NCI-H2227 (cell line): ENCODE measurements at regions not wholly inside any gene's neighbourhood (a gene's known extent, or its start where the extent isn't known, plus 50 kb on each side); places are given as distances from the start of the nearest gene placed in this dataset.
"Not testable (repeated sequence)": the region's sequence is repeated elsewhere in the genome, so short reads cannot be mapped to it uniquely, and the experiment has no call there.

Experiments used
- DNase-seq: peaks from one replicate; lab custom pipeline; 2025; ENCODE audit not compliant: unreplicated experiment; lab: John Stamatoyannopoulos, UW

DNA sequence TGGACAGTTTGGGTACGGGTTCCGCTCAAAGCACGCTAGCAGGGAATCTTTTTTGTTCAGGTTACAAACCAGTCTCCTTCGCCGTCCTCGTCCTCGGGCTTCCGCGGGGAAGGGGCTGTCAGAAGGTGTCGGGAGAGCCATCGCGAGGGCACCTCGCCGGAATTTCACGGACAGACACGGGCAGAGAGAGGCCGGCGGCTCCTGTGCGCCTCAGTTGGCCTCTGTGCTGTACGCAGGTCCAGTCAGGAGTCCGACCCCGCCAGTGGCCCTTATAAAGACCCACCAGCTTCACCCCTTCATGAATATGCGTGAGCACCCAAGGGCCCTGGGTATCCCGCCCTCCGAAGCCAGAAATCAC lies 362.1 kb upstream of the DEFB115 start:
- not testable (repeated sequence) for DNase-seq

DNA sequence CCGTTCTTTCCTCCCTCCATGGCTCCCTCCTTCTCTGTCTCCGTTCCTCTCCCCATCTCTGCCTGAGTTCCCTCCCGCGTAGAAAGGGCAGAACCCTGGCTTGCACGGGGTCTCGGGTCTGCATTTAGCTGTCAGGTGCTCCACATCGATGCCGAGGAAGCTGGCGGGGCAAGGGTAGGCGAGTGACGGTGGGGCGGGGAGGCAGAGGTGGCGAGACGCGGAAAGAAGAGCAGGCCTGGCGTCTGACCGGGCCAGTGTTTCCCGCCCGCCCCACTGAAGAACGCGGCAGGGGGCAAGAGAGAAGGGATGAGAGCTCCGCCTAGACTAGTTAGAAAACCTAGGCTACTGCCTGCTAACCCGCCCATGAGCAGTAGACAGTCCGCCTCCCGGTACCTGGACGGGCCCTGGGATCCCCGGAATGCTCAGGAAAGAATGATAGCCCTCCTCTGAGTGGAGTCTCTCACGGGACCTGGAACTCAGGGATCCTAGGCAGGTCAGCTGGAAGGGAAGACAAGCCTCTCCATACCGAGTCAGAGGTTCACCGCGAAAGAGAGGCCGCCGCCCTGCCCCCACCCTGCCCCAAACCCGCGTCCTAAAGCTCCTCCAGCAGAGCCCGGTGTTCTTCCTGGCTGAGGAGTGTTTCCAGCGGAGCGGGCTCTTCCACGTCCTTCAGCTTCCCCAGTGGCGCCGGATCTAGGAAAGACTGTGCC lies 357.9 kb upstream of the DEFB115 start:
- DNase-seq: not testable (repeated sequence)

DNA sequence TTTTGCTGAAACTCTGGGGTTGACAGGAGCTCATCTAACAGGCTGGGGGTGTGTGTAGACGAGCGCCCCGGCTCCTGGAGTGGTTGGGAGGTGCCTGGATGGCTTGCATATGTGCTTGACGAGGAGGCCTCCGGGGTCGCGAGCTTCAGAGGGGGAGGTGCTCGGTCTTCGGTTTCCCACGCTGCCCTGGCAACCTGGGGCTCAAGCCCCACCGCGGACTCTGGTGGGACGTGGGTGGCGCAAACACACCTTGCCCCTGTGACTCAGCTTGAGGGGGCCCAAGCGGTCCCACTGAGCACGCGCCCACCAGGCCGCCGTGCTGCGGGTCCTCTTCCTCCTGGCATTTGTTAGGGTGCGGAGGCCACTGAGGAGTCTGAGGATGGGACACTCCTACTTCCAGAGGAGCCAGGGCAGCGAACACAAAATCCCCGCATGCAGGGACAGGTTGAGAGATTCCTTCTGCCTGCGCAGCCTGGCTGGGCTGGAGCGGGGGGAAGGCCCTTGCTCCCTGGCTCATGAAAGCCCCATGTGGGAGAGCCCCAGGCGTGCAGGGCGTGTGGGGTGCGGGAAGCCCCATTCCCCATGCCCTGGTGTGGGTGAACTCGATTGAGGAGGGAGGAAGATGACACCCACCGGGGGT lies 357.3 kb upstream of the DEFB115 start:
- not testable (repeated sequence) for DNase-seq

DNA sequence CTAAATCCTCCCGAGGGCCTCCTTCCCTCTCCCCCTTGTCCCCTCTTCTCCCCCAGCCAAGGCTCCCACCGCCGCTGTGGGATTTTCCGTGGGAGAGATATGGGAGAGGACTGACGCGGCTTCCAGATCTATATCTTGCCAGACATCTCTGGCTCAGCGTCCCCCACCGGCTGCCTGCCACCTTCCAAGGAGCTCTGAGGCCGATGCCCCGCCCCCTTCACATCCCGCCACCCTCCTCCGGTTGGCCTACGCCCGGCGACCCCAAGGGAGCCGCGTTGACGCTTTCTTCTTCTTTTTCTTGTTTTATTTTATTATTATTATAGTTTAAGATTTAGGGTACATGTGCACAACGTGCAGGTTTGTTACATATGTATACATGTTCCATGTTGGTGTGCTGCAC lies 352.2 kb upstream of the DEFB115 start:
- not testable (repeated sequence) for DNase-seq

DNA sequence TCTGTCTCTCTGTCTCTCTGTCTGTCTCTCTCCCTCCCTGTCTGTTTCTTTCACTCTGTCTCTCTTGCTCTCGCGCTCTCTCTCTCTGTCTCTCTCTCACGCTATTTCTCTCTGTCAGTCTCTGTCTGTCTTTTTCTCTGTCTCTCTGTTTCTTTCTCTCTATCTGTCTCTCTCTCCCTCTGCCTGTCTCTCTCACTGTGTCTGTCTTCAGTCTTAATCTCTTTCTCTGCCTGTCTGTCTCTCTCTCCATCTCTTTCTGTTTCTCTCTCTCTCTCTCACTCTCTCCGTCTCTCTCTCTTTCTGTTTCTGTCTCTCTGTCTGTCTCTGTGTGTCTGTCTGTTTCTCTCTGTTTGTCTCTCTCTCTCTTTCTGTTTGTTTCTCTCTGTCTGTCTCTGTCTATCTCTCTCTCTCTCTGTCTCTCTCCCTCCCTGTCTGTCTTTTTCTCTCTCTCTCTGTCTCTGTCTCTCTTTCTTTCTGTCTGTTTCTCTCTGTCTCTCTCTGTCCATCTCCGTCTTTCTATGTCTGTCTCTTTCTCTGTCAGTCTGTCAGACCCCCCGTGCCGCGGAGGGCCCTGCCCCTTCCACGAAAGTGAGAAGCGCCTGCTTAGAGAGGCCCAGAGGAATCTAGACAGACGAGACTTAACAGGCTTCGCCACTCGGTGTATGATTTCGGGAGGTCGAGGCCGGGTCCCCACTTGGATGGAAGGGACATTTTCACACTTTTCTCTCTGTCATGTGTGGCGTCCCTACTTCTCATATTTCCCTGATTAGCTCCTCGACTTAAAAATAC lies 346.3 kb upstream of the DEFB115 start:
- no peak for DNase-seq

- peak; percentile 12 for DNase-seq
These were observed 345.4 kb upstream of the DEFB115 start for GRCh38 chr20:30911832-30912660.

- not testable (repeated sequence) for DNase-seq
These were observed 344.8 kb upstream of the DEFB115 start for GRCh38 chr20:30912661-30913026.

DNA sequence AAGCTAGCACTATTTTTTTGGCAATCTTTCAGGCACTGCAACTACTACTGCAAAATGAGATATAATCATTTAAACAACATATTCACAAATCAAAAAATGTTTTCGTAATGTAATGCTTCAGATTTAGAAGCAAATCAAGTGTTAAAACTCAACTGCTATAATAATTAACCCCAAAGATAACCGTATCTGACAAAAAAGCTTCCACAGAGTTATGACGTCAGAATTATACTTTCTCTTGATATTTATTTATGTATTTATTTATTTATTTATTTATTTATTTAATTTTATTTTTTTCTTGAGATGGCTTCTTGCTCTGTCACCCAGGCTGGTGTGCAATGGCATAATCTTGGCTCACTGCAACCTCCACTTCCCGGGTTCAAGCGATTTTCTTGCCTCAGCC lies 341.1 kb upstream of the DEFB115 start:
- DNase-seq: not testable (repeated sequence)

DNA sequence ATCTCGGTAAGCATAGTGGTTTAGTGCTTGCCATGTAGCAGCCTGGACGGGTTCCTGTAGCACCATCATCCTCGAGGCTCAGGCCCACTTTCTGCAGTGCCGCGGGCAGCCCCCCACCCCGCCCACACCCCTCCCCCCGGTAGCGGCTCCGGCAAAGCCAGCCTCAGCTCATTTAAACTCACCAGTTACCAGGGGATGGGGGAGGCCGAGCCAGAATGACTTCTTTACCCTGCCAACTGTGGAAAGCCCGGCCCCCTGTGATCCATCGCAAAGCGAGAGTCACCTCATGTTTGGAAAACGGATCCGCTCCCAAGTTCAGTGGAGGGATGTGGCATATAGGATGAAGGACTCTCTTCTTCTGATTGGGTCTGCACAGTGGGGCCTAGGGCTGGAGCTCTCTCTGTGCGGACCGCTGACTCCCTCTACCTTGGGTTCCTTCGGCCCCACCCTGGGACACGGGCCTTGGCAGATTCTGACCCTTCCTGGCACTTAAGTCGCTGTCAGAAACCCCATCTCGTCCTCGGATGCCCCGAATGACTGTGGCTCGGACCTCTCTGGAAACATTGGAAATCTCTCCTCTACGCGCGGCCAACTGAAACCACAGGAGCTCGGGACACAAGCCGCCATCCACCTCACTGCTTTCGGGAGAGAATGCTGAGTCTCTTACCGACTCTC lies 337.8 kb upstream of the DEFB115 start:
- DNase-seq: no peak

DNA sequence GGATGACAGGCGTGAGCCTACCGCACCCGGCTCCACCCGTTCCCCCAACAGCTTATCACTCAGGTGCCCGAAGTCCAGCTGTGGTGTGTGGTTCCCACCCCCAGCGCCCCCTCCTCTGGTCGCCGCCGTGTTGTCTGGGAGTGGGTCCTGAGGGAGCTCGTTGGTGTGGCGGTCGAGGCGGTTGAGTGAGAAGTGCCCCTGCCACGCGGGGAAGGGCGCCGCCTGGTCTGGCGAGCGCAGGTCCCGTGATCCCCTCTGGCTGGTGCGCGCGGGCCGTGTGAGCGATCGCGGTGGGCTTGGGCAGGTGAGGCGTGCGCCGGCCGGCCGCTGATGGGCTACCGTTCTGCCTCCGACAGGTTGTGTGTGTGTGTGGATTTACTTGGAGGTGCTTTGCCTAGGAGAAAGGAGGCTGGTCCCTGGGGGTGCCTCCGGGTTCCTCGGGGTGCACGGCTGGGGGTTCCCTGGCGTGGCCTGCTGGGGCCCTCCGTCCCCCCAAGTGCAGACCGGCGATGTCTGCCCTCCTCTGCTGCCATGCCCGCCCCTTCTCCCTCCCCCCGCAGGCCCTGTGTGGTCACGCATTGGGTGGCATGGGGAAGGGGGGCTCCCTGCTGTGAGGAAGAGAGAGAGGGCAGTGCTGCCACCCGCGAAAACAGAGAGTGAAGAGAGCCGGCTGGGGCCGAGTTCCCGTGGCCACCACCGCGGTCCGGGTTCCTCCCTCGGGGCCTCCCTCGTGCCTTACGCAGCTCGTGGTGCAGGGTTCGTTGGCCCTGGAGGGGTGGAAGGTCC lies 336.0 kb upstream of the DEFB115 start:
- no peak for DNase-seq

DNA sequence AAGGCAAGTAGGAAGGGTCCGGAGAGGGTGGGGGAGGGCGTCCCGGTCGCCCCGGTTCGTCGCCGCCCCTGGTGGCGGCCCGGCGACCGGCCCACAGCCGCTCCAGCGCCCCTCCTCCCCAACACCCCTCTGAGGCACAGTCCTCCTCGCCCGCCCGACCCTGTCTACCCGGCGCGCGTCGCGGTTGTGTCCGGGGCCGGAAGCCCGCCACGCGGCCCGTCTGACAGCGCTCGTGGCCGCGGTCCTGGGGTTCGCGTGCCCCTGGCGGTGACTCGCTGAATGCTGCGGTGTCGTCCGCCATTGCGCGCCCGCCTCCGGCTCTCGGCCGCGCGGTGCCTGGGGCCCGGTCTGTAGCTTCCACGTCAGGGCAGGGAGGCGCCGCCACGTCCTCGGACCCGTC lies 335.3 kb upstream of the DEFB115 start:
- DNase-seq: no peak

GRCh38 chr20:30937790-30938189 lies 319.7 kb upstream of the DEFB115 start:
- no peak for DNase-seq

GRCh38 chr20:30949761-30950160 lies 307.7 kb upstream of the DEFB115 start:
- DNase-seq: no peak

DNA sequence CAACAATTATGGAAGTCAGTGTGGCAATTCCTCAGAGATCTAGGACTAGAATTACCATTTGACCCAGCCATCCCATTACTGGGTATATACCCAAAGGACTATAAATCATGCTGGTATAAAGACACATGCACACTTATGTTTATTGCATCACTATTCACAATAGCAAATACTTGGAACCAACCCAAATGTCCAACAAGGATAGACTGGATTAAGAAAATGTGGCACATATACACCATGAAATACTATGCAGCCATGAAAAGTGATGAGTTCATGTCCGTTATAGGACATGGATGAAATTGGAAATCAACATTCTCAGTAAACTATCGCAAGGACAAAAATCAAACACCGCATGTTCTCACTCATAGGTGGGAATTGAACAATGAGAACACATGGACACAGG lies 306.4 kb upstream of the DEFB115 start:
- not testable (repeated sequence) for DNase-seq

DNA sequence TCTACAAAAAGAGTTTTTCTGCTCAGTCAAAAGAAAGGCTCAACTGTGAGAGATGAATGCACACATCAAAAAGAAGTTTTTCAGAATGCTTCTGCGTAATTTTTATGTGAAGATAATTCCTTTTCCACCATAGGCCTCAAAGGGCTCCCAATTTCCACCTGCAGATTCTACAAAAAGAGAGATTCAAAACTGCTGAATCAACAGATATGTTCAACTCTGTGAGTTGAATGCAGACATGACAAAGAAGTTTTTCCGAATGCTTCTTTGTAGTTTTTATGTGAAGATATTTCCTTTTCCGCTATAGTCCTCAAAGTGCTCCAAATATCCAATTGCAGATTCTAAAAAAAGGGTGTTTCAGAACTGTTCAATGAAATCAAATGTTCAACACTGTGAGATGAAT lies 300.8 kb upstream of the DEFB115 start:
- not testable (repeated sequence) for DNase-seq

- not testable (repeated sequence) for DNase-seq
These were observed 298.3 kb upstream of the DEFB115 start for GRCh38 chr20:30959208-30959607.

DNA sequence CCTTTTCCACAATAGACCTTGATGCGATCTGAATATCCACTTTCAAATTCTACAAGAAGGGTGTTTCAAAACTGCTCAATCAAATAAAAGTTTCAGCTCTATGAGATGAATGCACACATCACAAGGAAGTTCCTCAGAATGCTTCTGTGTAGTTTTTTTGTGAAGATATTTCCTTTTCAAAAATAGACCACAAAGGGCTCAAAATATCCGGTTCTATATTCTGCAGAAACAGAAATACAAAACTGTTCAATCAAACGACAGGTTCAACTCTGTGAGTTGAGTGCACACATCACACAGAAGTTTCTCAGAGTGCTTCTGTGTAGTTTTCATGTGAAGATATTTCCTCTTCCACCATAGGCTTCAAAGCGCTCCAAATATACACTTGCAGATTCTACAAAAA lies 293.9 kb upstream of the DEFB115 start:
- DNase-seq: no peak

GRCh38 chr20:30975859-30976258 lies 281.6 kb upstream of the DEFB115 start:
- DNase-seq: not testable (repeated sequence)

- DNase-seq: no peak
These were observed 272.1 kb upstream of the DEFB115 start for GRCh38 chr20:30985386-30985785.
